Heart left ventricle (tissue), 13 donors: ENCODE measurements at regions not wholly inside any gene's neighbourhood (a gene's known extent, or its start where the extent isn't known, plus 50 kb on each side); places are given as distances from the start of the nearest gene placed in this dataset.

Source experiments
- POLR2A ChIP-seq, 2 donors: fragments of 450-650 bp; IDR thresholded peaks; one replicate each; pipeline ENCODE4 v1.6.1; 2017; ENCODE audit warnings: antibody characterized with exemption in 2 of 2, mild to moderate bottlenecking in 2 of 2, moderate library complexity in 2 of 2
- TF ChIP-seq, protein P1 (sequence below), 12 donors: fragments of 200-600 bp; sonication (generic) in 4 of 12; IDR thresholded peaks; one replicate each; pipeline versions ENCODE4 v1.5.0 to v1.8.0; 2018 to 2022; ENCODE audit warnings: antibody characterized with exemption in 12 of 12, mild to moderate bottlenecking in 5 of 12
- donor health status: ischemic (EF 13 %, LVEDD 7.1; RV severe dilation, severe dysfunction).
- donor health status: DM: no; HTN: yes; CAD: no.
- donor health status: DM: no; HTN: no; CAD: no.
- donor health status: ischemic (EF 25% LVEDD 6.9; RV normal size, moderate dysfunction).
- donor health status: ischemic (EF 25% LVEDD 5.7; RV mildly dilated, moderate dysfunction).
- donor health status: ischemic (EF 35%, LVEDD 5.7; RV mildly dilated, moderate dysfunction).
- donor health status: nonischemic (EF 11% LVEDD 7.7; RV severe dilation, severe dysfunction).
- donor health status: DM: yes; HTN: yes; CAD: no.
- donor health status: PGD.
- donor health status: ischemic (EF 29% LVEDD 5.4; RV normal size, mild dysfunction).
- donor health status: nonischemic (EF 23%, LVEDD 6.1; RV moderate dilation, normal function).

DNA sequence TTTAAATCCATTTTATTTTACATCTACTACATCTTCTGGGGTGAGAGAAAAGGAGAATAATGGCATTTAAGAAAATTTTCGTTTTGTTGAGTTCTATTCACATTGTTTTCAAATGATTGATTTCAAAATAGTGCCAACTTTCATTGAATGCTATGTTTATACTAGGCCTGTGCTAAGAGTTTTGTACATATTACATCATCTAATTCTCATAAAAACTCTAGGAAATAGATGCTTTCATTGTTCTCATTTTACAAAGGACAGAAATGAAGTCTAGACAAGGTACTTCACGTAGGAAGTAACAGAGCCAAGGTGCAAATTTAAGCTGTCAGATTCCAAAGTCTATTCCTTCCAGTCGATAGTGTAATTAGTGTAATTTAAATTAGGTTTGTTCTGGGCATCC, 402.8 kb upstream of the UBE2E3 start:
- TF ChIP-seq, protein P1, sequence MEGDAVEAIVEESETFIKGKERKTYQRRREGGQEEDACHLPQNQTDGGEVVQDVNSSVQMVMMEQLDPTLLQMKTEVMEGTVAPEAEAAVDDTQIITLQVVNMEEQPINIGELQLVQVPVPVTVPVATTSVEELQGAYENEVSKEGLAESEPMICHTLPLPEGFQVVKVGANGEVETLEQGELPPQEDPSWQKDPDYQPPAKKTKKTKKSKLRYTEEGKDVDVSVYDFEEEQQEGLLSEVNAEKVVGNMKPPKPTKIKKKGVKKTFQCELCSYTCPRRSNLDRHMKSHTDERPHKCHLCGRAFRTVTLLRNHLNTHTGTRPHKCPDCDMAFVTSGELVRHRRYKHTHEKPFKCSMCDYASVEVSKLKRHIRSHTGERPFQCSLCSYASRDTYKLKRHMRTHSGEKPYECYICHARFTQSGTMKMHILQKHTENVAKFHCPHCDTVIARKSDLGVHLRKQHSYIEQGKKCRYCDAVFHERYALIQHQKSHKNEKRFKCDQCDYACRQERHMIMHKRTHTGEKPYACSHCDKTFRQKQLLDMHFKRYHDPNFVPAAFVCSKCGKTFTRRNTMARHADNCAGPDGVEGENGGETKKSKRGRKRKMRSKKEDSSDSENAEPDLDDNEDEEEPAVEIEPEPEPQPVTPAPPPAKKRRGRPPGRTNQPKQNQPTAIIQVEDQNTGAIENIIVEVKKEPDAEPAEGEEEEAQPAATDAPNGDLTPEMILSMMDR (IDR thresholded peaks at IDR 0.05): no peak
- TF ChIP-seq POLR2A (IDR thresholded peaks at IDR 0.05): no peak
